ENCODE measurements at regions not wholly inside any gene's neighbourhood (a gene's known extent, or its start where the extent isn't known, plus 50 kb on each side); places are given as distances from the start of the nearest gene placed in this dataset.

- no peak overlapping the region for H3K4me3 ChIP-seq
- no peak for TF ChIP-seq CTCF (IDR thresholded peaks at IDR 0.05)
- TF ChIP-seq POLR2A (IDR thresholded peaks at IDR 0.05) = no peak
- no peak for DNase-seq
- no peaks in the 10 kb centered on the region for H3K36me3 ChIP-seq (replicated peaks in 1 of 2)
- H3K4me1 ChIP-seq (replicated peaks in 1 of 2) = no peaks in the 10 kb centered on the region
- no peak overlapping the region for H3K27ac ChIP-seq
- peaks cover 0 to 5% (median 0%) of the 10 kb centered on the region in 3 donors for H3K9me3 ChIP-seq (replicated peaks in 1 of 3)
- intact Hi-C loops (cut with DNase I) = no loop called here
- no peaks in the 10 kb centered on the region for H3K27me3 ChIP-seq
- WGBS, 4 donors = 69 to 91% (median 84%) methylated on average over 3 of the region's 3 CpGs
Measured at GRCh38 chr18:64956465-64956864, 794.3 kb upstream of the CDH7 start.

GRCh38 chr18:64949885-64950284 lies 800.9 kb upstream of the CDH7 start:
- Histone ChIP-seq H3K27me3 (no peaks in the 10 kb centered on the region), H3K36me3 (replicated peaks in 1 of 2) (no peaks in the 10 kb centered on the region), H3K4me1 (replicated peaks in 1 of 2) (no peaks in the 10 kb centered on the region), H3K4me3 (no peak overlapping the region), H3K27ac (no peak overlapping the region), H3K9me3 (replicated peaks in 1 of 3) (no peaks in the 10 kb centered on the region)
- no peak for TF ChIP-seq POLR2A (IDR thresholded peaks at IDR 0.05)
- TF ChIP-seq CTCF (IDR thresholded peaks at IDR 0.05) = no peak
- intact Hi-C loops (cut with DNase I) = no loop called here
- WGBS, 4 donors = 93 to 98% (median 96%) methylated on average over 4 of the region's 4 CpGs
- DNase-seq = no peak

- TF ChIP-seq POLR2A (IDR thresholded peaks at IDR 0.05) (no peak), CTCF (IDR thresholded peaks at IDR 0.05) (no peak)
- intact Hi-C loops (cut with DNase I) = no loop called here
- DNase-seq = no peak
- Histone ChIP-seq H3K4me1 (replicated peaks in 1 of 2) (no peaks in the 10 kb centered on the region), H3K27me3 (no peaks in the 10 kb centered on the region), H3K27ac (no peak overlapping the region), H3K4me3 (no peak overlapping the region), H3K9me3 (replicated peaks in 1 of 3) (peaks cover 0 to 3% (median 0%) of the 10 kb centered on the region in 3 donors), H3K36me3 (replicated peaks in 1 of 2) (no peaks in the 10 kb centered on the region)
- WGBS, 4 donors = 84 to 93% (median 91%) methylated on average over 1 of the region's 1 CpG
Measured at GRCh38 chr18:64936671-64937070, 787.8 kb upstream of the LINC00305 start.

- Histone ChIP-seq H3K4me1 (replicated peaks in 1 of 2) (no peaks in the 10 kb centered on the region), H3K9me3 (replicated peaks in 1 of 3) (peaks cover 0 to 2% (median 0%) of the 10 kb centered on the region in 3 donors), H3K27me3 (no peaks in the 10 kb centered on the region), H3K27ac (no peak overlapping the region), H3K4me3 (no peak overlapping the region), H3K36me3 (replicated peaks in 1 of 2) (no peaks in the 10 kb centered on the region)
- 78 to 85% (median 82%) methylated on average over 5 of the region's 5 CpGs for WGBS, 4 donors
- no peak for TF ChIP-seq CTCF (IDR thresholded peaks at IDR 0.05)
- no peak for TF ChIP-seq POLR2A (IDR thresholded peaks at IDR 0.05)
- no peak for DNase-seq
- intact Hi-C loops (cut with DNase I) = no loop called here
Measured at GRCh38 chr18:64929036-64929435, 780.1 kb upstream of the LINC00305 start.

Measured in adrenal gland (tissue), 9 donors.